HG03097 (cell line): ENCODE measurements at regions not wholly inside any gene's neighbourhood (a gene's known extent, or its start where the extent isn't known, plus 50 kb on each side); places are given as distances from the start of the nearest gene placed in this dataset.
"Not testable (repeated sequence)": the region's sequence is repeated elsewhere in the genome, so short reads cannot be mapped to it uniquely, and the experiment has no call there.

Experiments used
- ATAC-seq: cut with Tn5 transposase; IDR thresholded peaks from one replicate; pipeline ENCODE4 v1.9.1; 2021; ENCODE audit not compliant: unreplicated experiment, low FRiP score

GRCh38 chr5:116858020-116858419, 283.4 kb upstream of the SEMA6A start:
- ATAC-seq = not testable (repeated sequence)

DNA sequence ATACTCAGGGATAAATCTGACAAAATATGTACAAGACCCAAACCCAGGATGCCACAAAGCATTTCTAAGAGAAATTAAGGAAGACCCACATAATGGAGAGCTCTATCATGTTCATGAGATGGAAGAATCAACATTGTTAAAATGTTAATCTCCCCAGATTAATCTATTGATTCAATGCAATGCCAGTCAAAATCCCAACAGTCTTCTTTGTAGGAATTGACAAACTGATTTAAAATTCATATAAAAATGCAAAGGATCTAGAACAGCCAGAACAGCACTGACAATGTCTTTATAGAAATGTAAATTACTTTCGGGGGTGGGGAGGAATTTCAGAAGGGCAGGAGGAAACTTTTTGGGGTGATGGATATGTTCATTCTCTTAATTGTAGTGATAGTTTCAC, 281.6 kb upstream of the SEMA6A start:
- ATAC-seq = no peak

- no peak for ATAC-seq
Measured at GRCh38 chr5:116853992-116854391, 279.4 kb upstream of the SEMA6A start.

DNA sequence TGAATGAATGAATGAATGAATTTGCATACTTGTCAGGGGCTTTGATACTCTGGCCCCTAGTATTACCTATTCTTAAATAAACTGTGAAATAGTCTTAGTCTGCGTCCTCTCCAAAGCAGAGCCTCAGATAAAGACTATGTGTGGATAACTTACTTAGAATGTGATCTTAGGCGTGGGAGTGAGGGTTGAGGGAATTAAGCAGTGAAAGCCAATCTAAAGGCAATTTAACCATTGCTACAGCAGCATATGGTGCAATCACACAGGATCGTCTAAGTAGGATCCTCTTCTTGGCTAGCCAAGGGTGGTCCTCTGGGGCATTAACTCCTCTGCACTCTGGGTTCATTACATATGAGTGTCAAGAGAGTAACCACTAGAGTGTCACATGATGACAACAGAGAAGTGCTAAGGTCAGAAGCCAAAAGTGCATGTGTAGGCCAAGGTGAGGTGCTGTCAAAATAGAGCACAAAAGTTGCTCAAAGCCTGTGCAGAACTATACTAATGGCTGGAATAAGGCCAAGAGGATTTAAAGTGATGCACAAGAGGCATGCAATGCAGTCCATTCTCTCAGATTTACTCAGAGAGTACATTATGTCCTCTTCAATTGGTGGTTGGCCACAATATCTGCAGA, 274.4 kb upstream of the SEMA6A start:
- ATAC-seq = no peak

- no peak for ATAC-seq
Measured at GRCh38 chr5:116847960-116848359, 273.3 kb upstream of the SEMA6A start.

GRCh38 chr5:116844015-116844414, 269.4 kb upstream of the SEMA6A start:
- no peak for ATAC-seq

- no peak for ATAC-seq
Measured at GRCh38 chr5:116842514-116842961, 267.9 kb upstream of the SEMA6A start.

GRCh38 chr5:116841734-116842133, 267.1 kb upstream of the SEMA6A start:
- ATAC-seq = no peak

GRCh38 chr5:116838011-116838536, 263.5 kb upstream of the SEMA6A start:
- no peak for ATAC-seq

DNA sequence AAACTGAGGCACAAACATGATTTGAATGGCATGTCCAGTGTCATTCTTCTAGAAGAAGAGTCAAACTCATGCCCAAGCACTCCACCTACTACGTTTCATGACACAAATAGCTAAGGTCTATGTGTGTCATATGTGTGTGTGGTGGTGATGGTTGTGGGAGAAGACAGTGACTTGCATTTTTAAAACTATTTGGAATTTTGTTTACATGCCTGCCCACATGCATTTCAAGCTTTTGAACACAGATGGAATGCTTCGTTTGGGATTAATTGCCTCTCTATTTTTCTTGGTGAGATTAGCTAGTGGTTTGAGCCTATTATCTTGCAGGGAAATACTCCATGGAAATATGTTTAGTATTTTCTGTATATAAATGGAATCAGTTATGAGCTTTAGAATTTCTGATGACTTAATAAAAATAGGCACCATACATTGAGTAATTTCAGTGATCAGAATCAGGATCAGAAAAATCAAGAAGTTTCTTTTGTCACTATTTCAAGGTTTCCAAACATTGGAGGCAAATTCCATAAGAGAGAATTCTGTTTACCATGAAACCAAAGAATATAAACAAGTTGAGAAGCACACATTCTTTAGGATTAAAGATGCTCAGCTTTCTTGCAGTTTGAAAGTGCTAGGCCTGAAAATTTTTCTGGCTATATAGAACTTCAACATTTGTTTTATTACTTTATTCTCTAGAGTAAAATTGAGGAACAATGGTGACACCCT, 260.3 kb upstream of the SEMA6A start:
- ATAC-seq = no peak

- ATAC-seq = no peak
Measured at GRCh38 chr5:116830079-116830478, 255.5 kb upstream of the SEMA6A start.

DNA sequence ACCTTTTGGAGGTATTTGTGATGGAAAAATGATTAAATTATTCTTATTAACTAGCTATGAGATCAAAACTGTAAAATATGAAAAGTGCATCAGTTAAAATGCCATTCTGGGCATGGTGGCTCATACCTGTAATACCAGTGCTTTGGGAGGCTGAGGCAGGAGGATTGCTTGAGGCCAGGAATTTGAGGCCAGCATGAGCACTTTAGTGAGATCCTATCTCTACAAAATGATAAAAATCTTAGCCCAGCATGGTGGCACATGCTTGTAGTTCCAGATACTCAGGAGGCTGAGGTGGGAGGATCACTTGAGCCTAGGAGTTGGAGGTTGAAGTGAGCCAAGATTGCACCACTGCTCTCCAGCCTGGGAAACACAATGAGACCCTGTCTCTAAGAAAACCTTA, 252.5 kb upstream of the SEMA6A start:
- no peak for ATAC-seq

GRCh38 chr5:116825486-116825885, 250.9 kb upstream of the SEMA6A start:
- no peak for ATAC-seq

GRCh38 chr5:116824751-116825438, 250.3 kb upstream of the SEMA6A start:
- no peak for ATAC-seq

DNA sequence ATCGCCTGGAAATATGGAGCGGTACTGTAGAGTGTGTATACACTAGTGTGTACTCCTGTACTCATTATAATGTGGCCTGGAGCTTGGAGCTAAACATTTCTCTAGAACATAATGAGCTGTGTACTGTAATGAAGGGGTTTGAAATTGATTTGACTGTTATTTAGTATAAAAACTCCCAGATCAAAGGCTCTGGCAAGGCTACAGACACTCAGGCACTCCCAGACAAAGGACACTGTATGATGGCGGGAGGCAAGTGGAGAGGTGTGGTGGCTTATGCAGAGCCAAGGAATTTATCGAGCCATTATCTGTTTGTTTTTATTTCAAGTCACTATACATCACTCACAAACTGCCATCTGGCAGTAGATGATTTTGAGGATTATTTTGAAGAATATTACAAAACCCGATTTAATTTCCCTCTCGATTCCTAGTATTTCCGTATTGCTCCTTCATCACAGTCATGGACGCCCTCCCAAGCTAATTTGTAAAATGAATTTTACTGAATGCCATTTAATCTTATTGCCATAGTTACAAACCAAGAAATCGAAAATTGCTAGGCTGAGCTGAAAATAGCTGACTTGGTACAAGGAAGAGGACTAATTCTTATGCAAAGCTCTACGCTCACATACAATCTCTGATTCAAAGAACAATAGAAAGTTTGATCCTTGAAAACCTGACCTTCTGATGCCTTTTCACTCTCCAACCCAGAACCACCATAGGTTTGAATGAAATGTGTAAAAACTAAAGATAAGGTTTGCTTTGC, 240.2 kb upstream of the SEMA6A start:
- no peak for ATAC-seq

DNA sequence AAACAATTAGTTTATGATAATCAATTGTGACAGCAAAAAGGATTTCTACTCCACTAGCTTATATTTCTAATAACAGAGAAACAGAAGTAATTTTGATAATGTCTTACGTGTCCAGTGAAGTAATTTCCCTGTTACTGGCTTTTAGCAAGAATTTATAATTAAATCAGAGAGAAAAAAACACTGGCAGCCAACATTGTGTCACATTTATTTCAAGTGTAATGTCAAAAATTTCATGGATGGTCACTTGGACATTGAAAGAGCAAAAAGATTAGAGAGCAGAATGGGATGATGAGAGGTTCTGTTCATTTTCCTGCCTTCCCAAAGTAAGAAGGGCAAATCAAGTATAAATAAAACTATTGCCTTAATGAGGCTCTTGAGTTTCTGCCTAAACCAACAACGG, 239.3 kb upstream of the SEMA6A start:
- ATAC-seq = no peak

DNA sequence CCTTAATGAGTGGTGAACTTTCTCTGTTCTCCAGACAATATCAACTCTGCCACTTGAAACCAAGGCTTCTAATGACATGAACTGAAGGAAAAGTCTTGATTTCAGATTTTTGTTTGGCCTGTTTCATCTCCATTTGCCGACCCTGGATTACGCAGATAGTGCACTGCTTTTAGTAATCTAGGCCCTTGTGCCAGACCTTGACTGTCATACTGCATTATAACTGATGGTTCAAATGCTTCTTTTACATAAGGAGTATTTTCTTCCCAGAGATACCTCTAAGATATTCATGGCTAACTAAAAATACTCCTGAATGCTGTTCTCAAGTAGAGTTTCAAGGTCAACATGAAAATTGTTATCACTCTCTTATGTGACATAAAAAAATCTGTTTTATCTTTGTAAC, 238.7 kb upstream of the SEMA6A start:
- no peak for ATAC-seq

GRCh38 chr5:116810951-116811350, 236.3 kb upstream of the SEMA6A start:
- no peak for ATAC-seq

- no peak for ATAC-seq
Measured at GRCh38 chr5:116806836-116807235, 232.2 kb upstream of the SEMA6A start.

DNA sequence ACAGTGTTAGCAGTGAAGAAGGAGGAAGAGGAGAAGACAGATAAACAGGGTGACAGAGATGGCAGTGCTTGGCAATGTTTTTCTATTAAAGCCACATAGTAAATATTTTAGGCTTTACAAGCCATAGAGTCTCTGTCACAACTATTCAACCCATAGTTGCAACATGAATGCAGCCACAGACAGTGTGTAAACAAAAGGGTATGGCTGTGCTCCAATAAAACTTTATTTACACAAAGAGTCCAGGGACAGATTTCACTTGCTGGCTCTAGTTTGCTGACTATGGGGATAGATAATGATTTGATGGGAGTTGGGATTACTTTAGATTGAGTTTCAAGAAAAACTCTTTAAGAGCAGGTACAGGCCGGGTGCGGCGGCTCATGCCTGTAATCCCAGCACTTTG, 224.8 kb upstream of the SEMA6A start:
- ATAC-seq = no peak

- ATAC-seq = no peak
Measured at GRCh38 chr5:116795189-116795588, 220.6 kb upstream of the SEMA6A start.
